ENCODE measurements at regions not wholly inside any gene's neighbourhood (a gene's known extent, or its start where the extent isn't known, plus 50 kb on each side); places are given as distances from the start of the nearest gene placed in this dataset.
"Not testable (repeated sequence)": the region's sequence is repeated elsewhere in the genome, so short reads cannot be mapped to it uniquely, and the experiment has no call there.

DNA sequence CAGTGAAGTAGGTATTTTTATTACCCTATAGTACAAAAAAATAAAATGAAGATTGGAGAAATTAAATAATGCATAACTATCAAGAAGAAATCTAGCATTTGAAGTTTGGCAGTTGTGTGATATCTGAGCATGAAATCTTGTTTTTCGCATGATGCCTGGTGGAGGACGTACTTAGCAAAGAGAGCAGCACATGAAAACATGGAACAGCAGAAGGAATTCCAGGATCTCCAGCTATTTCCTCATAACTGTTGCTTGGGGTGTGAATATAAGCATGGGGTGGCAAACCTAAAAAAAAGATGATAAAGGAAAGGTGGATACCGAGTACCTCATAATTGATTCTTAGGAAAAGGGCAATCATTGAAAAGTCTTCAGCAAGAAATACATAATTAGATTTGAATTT lies 174.3 kb upstream of the FAM3C start:
- DNase-seq (ENCODE audit: low spot score): no peak

DNA sequence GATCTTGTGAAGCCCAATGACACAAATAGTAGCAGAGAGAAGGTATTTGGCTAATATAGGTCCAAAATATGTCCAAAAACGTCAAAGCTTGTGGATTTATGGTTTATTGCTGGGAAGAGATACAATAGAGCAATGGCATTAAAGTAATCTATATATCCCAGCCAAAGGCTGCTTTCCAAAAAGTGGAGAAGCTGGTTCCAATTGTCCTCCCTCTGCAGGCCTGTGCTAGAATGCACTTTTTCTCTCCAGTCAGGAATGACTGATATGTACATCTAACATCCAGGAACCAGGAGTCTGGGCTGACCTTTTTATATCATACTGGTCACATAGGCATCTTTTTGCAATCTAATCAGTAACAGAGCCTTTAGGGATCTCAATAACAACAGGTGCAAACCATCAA lies 167.1 kb upstream of the FAM3C start:
- DNase-seq (ENCODE audit: low spot score): no peak

DNA sequence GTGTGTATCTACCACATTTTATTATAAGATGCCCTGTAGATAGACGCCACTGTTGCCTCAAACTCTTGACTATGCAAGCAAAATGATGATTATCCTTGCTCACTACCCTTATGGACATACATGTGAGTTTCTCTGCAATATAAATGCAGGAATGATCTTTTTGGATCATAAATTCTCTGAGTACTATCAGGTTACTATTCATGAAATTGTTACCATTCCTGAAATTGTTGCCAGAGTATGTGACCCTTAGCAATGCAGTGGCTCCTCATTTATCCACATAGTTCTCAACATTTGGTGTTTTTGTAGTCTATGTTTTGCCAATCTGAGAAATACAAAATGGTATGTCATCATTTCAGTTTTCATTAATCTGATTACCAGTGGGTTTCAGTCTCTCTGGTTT lies 166.2 kb upstream of the FAM3C start:
- DNase-seq (ENCODE audit: low spot score): no peak

DNA sequence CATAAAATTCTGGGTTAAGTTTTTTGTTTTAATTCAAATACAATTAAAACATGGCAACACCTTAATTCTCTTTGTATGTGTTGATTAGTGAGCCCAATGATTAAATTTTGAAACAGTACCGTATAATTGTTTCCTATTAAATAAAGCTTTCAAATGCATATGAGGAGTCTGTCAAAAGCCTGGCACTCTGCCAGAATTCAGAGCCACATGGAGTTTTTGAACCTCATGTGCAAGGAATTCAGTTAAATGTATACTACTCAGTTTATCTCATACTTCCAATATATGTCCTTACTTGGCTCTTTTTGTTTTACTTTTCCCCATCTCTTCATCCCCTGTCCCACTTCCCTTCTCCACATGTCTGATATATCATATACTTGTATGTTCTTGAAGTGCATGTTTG lies 165.6 kb upstream of the FAM3C start:
- DNase-seq (ENCODE audit: low spot score): no peak

DNA sequence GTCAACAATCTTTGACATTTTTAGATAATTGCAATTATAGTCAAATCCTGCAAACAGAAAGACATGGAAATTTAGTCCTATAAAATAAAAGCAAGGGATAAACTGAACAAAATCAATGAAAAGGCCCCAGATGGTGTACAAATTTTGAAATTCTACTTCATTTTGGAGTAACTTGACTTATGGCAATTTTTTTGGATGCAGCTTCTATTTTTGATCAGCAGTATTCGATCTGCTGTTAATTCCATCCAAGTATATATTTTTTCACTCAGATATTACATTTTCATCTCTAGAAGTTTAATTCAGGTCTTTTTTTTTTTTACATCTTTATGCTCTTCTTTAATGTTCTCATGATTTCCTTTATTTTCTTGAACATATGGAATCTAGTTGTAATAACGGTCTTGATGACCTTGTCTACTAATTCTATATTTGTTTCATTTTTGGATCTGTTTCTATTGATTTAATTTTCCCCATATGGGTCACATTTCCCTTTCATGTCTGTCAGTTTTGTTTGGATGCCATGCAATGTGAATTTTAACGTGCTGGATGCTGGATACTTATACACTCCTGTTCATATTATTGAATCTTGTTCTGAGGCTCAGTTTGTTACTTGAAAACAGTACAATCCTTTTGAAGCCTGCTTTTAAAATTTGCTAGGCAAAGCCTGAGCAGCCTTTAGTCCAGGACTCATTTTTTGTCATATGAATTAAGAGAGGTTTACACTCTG lies 164.3 kb upstream of the FAM3C start:
- DNase-seq (ENCODE audit: low spot score): no peak

DNA sequence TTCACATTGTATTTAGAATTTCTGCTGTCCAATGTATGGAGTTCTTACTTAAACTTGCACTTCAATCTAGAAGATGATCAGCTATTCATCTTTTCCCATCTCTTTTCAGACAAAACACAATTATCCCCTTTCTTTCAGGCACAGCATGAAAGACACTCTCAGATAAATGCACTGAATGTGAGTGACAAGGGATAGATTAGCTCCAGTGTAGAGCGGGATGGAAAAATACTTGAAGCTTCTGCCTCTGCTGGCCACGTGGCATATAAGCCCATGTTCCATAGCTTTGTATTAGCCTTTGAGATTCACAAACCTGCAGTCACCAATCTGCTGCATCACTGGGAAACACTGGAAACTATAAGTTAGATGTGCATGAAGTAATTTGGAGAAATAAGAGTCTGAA lies 162.2 kb upstream of the FAM3C start:
- DNase-seq (ENCODE audit: low spot score): no peak

DNA sequence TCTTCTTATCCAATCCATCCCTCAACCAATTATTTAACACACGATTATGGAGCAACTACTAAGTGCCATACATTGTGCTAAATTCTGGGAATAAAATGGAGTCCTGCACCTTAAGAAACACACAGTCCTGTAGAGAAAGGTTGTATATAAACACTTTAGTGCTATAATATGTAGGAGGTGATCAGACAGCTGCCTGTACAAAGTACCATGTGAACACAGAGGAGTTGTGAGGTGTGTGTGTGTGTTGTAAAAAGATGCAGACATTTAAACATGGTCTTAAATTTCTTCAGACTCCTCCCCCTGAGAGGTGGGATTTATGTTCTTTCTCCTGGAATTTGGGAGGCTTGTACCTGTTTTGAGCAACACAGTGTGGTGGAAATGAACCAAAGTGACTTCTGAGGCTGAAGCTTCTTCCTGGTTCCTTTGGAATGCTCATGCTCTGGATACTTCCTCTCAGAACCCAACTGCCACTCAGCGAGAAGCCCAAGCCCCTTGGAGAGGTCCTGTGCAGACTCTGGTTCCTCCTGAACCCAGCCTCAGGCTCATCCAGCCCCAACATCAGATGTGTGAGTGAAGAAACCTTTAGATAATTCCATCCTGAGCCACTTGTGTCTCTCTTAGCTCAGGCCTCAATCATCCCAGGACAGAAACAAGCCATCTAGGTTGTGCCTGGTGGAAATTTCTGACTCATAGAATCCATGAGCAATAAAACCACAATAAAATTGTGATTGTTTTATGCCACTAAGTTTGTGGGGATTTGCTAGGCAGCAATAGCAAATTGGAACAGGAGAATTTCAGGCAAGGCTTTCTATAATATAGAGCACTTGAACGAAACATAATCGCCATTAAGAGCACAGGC lies 161.2 kb upstream of the FAM3C start:
- DNase-seq (ENCODE audit: low spot score): no peak

DNA sequence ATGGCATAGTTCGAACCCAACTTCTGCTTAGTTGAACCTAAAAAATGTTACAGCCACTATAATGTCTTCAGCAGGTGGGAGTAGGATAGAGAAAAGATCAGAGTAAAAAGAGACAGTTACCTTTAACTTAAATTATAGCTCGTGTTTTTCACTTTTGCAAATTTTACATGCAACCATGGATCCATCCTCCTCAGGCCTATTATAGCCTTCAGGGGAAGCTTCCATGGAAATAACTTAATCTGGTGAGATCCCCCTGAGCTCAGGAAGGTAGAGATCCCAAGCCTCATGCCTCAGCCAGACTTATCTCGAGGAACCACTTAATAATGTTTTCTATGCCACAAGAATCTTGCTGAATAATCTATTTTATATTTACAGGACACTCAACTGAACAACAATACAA lies 159.4 kb upstream of the FAM3C start:
- DNase-seq (ENCODE audit: low spot score): no peak

DNA sequence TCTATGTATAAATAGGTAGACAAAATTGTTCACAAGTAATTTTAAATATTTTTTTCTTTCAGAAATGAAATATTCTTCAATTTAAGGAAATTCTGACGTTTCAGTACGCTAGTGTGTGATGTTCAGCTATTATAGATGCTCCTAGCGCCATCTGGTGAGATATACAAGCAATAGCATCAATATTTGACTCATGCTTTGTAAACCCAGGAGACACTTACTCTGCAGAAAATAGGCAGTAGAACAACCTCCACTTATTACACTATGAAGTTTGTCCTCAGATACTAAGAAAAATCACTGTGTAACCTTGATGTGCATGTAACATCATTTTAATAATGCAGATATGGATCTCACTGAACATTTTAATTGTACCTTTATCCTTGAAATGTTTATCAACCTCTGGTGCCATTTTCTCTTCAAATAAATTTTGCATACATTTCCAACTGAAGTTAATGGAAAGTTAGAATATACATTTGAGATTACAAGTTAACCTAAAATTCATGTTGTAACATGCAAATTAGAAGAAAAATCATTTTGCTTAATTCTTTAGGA lies 151.5 kb upstream of the FAM3C start:
- peak; percentile 75 for DNase-seq (ENCODE audit: low spot score)

DNA sequence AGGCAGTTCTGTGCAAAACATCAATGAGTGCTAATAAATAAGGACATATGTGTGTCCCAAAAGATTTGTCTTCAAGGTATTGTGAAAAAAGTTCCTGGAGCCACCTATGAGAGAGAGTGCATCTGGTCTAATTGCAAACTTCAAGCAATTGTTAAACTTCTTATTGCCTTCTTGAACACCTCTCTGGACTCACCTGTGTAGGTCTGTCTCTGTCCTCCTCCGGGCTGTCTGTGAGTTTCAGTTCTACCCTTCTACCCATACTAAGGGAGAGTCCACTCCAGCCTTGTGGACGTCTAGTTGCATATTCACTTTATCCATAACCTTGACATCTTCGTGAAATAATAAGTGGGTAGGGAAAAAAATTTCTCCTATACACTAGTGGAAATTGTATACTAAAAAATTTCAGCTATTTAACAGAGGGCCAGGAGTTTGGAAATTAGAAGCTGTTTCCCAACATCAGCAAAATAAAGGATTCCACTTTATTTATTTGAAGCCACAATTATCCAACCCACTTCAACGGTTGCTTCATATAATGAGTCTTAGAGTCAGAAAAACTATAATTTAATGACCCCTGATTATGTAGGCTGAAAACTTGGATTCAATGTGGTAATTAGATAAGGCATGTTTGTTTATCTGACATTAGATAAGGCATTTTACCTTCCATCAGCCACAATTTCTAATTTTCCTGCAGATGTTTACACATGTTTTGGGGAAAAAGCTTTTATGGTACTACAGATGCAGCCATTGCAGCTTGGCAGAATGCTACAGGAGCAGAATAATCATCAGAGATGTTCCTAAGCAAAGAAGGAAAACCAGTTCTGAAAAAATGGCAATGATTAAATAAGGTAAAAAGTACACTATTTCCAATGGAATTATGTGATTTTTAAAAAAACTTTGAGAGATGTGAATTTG lies 150.8 kb upstream of the FAM3C start:
- peak; percentile 40 for DNase-seq (ENCODE audit: low spot score)

DNA sequence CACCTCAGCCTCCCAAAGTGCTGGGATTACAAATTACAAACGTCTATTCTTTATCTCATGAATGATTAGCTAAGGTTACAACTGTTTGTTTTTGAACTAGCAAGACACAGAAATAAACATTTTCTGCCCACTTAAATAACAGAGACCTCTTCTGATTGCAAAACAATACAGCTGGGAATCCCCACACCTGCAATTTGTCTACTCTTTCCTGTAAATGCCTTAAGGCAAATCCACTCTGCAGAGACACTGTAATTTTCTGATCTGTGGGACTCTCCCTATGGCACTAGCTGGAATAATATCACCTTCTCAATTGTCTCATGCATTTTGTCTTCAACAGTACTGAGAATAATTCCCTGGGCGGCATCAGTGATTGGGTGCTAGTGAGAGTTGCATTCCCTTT lies 149.3 kb upstream of the FAM3C start:
- no peak for DNase-seq (ENCODE audit: low spot score)

DNA sequence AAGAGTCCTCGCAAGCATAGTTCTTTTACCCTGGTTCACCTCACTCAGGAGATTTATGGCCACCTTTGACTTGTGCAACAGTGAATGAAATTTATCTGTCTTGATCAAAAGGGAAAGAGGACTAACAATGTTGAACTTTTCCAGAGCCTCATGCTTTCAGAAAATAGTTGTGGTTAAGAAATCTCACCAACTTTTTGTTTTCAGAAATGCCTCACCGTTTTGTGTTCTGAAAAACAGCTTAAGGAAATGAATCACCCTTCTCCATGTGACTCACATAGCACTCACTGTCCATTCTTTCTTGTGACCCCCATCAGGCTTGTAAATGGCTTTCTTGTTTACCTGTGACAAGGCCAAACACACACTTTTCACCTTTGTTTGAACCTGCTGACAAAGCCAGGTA lies 148.6 kb upstream of the FAM3C start:
- DNase-seq (ENCODE audit: low spot score): peak; percentile 93

DNA sequence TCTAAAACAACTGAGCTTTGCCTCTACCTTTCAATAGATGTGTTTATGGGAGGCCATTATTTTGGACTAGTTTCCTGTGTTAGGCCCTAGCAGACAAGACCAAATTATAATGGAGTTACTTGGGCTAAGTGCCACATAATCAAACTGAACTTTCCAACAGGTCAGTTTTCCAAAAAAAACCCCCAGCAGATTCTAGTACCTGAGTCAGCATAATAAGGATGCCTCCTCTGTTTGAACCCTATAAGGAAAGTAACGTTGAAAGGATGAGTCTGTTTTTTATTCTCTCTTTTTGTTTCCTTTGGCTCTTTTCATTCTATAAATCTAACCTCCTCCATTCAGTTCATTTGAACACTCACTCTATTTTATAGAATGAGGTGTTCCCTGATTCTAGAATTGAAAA lies 148.1 kb upstream of the FAM3C start:
- no peak for DNase-seq (ENCODE audit: low spot score)

DNA sequence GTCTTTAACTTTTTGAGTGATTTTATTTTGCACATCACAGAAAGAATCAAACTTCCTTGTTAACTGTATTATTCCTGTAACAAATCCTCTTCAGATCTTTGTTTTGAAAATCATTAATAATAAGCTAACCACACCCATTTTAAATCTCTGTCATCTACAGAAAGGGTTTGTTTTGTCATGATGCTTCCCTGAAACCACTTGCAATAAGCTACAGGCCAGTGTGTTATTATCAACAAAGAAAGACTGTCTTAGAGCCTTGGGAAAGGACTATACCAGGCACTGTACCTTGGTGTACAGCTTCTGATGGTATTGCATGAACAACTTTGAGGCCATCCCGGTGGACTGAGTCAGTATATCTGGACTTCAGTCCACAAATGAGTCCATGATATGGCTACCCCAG lies 145.3 kb upstream of the FAM3C start:
- DNase-seq (ENCODE audit: low spot score): no peak

DNA sequence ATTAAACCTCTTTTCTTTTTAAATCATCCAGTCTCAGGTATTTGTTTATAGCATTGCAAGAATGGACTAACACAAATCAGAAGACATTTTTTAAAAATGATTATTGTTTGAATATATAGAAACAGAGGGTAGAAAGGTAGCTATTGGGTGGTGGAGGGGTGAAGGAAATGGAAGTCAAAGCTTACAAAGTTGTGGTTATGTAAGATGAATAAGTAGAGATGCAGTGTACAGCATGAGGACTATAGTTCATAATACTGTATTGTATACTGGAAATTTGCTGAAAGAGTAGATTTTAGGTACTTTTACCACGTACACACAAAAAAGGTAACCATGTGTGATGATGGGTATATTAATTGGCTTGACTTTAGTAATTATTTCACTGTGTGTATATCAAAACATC lies 144.0 kb upstream of the FAM3C start:
- no peak for DNase-seq (ENCODE audit: low spot score)

DNA sequence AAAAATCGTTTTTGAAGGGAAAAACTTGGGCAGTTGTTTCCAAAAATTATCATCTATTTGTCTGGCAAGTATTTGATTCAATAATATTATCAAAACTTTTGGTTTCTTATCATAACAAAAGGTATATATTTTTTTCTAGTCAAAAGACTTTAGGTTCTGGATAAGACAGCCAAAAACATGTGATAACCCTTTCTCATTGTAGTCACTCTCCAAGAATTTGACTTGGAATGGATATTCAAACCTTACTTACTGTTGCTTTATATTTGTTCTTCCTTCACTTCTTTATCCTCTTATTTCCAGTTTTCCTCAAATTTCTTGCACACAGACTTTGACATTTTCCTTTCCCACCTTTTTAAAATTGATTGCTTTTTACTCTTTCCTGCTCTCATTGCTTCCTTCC lies 140.9 kb upstream of the FAM3C start:
- DNase-seq (ENCODE audit: low spot score): no peak

DNA sequence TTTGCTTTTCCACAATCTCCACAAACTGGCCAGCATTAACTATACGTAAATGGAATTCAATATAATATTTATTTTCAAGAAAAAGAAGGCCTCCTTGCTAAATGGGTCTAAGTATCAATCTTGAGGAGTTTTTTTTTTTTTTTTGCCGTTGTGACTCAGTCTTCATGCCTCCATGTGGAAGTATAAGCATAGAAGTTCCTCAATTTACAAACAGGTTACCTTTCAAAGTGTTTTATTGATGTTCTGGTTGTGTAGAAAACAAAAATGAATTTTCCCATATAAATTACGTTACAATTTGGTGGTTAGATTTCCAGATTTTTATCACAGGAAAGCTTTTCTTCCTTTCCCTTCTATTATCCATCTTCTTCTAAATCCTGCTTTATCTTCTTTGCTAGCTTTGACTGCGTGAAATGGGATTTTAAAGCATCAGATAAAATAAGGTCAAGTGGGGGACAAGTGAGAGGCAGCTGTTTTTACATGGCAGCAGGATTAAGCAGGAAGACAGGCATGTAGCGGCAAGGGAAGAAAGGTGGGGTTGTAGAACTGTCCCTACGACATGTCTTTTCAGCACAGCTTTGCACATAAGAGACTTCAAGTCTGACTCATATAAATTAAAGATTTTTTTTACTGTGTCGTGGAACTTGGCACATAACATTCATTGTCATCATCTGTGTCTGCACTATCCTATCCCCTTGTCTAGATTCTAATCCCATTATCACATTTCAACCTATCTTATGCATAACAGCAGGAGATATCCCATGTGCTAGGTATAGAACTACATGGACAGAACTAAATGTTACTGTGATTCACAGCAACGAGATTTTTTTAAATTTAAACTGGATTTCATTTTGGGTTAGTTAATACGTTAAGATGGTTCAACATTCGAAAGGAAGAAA lies 135.3 kb upstream of the FAM3C start:
- DNase-seq (ENCODE audit: low spot score): peak; percentile 32

DNA sequence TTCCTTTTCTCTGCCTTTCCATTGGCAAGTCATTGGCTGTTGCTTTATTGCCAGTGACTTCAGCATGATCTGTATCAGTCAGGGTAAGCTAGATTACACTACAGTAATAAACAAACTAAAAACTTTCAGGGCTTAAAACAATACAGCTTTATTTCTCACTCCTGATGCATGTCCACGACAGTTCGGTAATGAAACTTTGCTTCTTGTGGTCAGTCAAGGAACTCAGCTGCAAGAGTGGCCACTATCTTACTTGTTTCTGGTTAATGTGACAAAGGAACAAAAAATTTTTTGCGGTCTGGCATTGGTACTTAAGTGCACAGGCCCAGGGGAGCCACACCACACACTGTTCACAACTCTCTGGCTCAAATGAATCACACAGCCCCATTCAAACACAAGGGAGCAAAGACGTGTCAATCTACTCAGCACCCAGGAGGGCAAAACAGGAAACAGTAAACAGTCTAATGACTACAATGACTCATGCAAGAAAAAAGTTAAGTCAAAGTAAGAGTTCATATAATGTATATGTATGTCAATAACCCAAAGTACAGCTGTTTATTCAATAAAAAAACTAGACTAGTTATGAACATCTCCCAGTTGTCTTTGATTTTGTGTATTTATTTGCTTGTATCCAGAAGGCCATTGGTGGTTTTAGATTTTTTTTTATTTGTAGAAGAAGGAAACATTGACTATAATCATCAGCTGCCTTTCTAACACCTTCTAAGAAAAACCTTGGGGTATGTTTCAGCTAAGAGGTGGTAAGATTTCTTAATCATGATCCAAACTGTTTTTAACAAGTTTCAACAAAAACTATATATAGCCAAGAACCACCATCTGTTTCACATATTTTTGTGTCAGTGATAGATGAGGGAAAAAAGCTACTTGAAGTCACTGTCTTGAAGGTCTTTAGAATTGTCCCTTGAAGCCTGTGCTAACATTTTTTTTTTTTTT lies 134.4 kb upstream of the FAM3C start:
- peak; percentile 99 for DNase-seq (ENCODE audit: low spot score)

DNA sequence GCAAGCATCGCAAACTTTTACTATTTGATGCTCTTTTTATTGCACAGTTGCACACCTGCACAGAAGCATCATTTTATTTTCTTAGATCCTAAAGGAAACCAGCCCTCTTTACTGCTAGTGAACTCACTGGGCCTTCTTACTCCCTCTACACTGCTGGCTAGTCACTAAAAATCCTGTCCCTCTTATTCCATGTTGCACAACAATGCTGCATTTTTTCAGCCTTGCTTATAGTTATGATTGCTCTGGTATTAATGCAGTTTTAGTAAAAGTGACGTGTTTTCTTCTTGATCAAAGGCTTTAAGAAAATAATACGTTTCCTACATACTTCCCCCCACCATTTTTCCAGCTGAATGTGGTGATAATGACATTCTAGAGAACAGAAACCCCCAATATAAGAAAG lies 132.9 kb upstream of the FAM3C start:
- no peak for DNase-seq (ENCODE audit: low spot score)

DNA sequence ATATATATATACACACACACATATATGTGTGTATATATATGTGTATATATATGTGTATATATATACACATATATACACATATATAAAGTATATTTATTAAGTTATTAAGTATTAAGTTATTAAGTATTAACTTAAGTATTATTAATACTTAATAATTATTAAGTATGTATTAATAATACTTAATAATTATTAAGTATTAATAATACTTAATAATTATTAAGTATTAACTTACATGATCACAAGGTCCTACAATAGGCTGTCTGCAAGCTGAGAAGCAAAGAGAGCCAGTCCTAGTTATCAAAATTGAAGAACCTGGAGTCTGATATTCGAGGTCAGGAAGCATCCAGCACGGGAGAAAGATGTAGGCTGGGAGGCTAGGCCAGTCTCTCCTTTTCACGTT lies 130.1 kb upstream of the FAM3C start:
- DNase-seq (ENCODE audit: low spot score): not testable (repeated sequence)
